Ovary (tissue), 7 donors: ENCODE measurements at regions not wholly inside any gene's neighbourhood (a gene's known extent, or its start where the extent isn't known, plus 50 kb on each side); places are given as distances from the start of the nearest gene placed in this dataset.

Experiments used
- DNase-seq, 5 donors: peaks; one replicate each; pipeline ENCODE4 v3.0.0-alpha.2; 2019 to 2020
- H3K27ac ChIP-seq, 2 donors: fragments of 200-600 bp; one replicate each; pipeline versions ENCODE4 v1.5.1 to v1.8.0; 2019 to 2022
- H3K27me3 ChIP-seq: fragments of 200-600 bp; one replicate; pipeline ENCODE4 v1.8.0; 2022
- H3K36me3 ChIP-seq: fragments of 200-600 bp; sonication (generic); one replicate; pipeline ENCODE4 v1.5.1; 2019
- H3K4me1 ChIP-seq: one replicate; pipeline ENCODE4 v1.8.1; 2013; ENCODE audit warnings: mild to moderate bottlenecking, moderate library complexity; ENCODE audit not compliant: insufficient read depth
- H3K4me3 ChIP-seq: fragments of 200-600 bp; sonication (generic); one replicate; pipeline ENCODE4 v1.5.1; 2017
- H3K9me3 ChIP-seq, 2 donors: fragments of 200-600 bp in 1 of 2; sonication (generic) in 1 of 2; one replicate each; pipeline versions ENCODE4 v1.5.1 to v1.8.1; 2013 to 2019; ENCODE audit warnings: mild to moderate bottlenecking in 1 of 2, moderate library complexity in 1 of 2
- EP300 ChIP-seq: sonication (generic); formaldehyde crosslinking; IDR thresholded peaks from one replicate; pipeline ENCODE4 v1.6.1; 2017; ENCODE audit warnings: antibody characterized with exemption
- POLR2A ChIP-seq: fragments of 450-650 bp; IDR thresholded peaks from one replicate; pipeline ENCODE4 v1.6.1; 2017; ENCODE audit warnings: antibody characterized with exemption, mild to moderate bottlenecking, moderate library complexity
- WGBS, 3 donors: extraction: QIAGEN DNeasy Blood & Tissue Kit in 1 of 3; methylation state at CpG; one replicate each; pipeline versions ENCODE4 v1.1.5 to v1.1.7; 2013 to 2017; 5-methylcytosine and 5-hydroxymethylcytosine counted together
- intact Hi-C, 4 donors: fragments of 100-400 bp; cut with DNase I; formaldehyde crosslinking; loops; one replicate each; pipeline versions ENCODE4 v1.11.0 to v1.15.1; 2022 to 2023
- TF ChIP-seq, protein P1 (sequence below), 3 donors: fragments of 450-650 bp in 2 of 3; fragments of 200-600 bp in 1 of 3; IDR thresholded peaks; one replicate each; pipeline versions ENCODE4 v1.5.1 to v1.8.0; 2016 to 2022; ENCODE audit warnings: antibody characterized with exemption in 3 of 3, mild to moderate bottlenecking in 1 of 3
- donor health status: DM: no; HTN: no; CAD: no; lungs with moderate emphysema.
- donor health status: DM: no; HTN: no; CAD: no.
- donor health status: Bipolar disorder and iron deficiency.
- donor health status: DM: no; HTN: no; CAD: no.
- donor health status: DM: yes; HTN: yes; CAD: no.

GRCh38 chr17:13806092-13806491 is 204.4 kb upstream of the HS3ST3A1 start:
- H3K9me3 ChIP-seq, result no peaks in the 10 kb centered on the region
- TF ChIP-seq EP300 (no peak), POLR2A (no peak)
- TF ChIP-seq, protein P1, sequence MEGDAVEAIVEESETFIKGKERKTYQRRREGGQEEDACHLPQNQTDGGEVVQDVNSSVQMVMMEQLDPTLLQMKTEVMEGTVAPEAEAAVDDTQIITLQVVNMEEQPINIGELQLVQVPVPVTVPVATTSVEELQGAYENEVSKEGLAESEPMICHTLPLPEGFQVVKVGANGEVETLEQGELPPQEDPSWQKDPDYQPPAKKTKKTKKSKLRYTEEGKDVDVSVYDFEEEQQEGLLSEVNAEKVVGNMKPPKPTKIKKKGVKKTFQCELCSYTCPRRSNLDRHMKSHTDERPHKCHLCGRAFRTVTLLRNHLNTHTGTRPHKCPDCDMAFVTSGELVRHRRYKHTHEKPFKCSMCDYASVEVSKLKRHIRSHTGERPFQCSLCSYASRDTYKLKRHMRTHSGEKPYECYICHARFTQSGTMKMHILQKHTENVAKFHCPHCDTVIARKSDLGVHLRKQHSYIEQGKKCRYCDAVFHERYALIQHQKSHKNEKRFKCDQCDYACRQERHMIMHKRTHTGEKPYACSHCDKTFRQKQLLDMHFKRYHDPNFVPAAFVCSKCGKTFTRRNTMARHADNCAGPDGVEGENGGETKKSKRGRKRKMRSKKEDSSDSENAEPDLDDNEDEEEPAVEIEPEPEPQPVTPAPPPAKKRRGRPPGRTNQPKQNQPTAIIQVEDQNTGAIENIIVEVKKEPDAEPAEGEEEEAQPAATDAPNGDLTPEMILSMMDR (IDR thresholded peaks at IDR 0.05), result no peak
- DNase-seq, result no peak
- H3K36me3 ChIP-seq, result no peaks in the 10 kb centered on the region
- H3K27ac ChIP-seq, result no peak overlapping the region
- H3K4me3 ChIP-seq, result no peak overlapping the region
- no peaks in the 10 kb centered on the region for H3K4me1 ChIP-seq
- 59 to 68% (median 66%) methylated on average over 5 of the region's 5 CpGs for WGBS, 3 donors
- no peaks in the 10 kb centered on the region for H3K27me3 ChIP-seq
- intact Hi-C loops, result loop anchor here in 1 of 4 donors (10.0 kb wide), 1 partner anchor 211 kb away; no protein-coding TSS in a partner anchor

GRCh38 chr17:13807103-13807502 is 205.4 kb upstream of the HS3ST3A1 start:
- Histone ChIP-seq H3K4me1 (no peaks in the 10 kb centered on the region), H3K9me3 (no peaks in the 10 kb centered on the region), H3K36me3 (no peaks in the 10 kb centered on the region), H3K4me3 (no peak overlapping the region), H3K27me3 (no peaks in the 10 kb centered on the region), H3K27ac (no peak overlapping the region)
- TF ChIP-seq, protein P1 (IDR thresholded peaks at IDR 0.05), result no peak
- no peak for TF ChIP-seq EP300
- no peak for TF ChIP-seq POLR2A
- DNase-seq, result no peak
- intact Hi-C loops, result loop anchor here in 1 of 4 donors (10.0 kb wide), 1 partner anchor 212 kb away; no protein-coding TSS in a partner anchor
- 93 to 94% (median 93%) methylated on average over 3 of the region's 3 CpGs for WGBS, 3 donors

GRCh38 chr17:13812350-13812749 is 210.6 kb upstream of the HS3ST3A1 start:
- no peaks in the 10 kb centered on the region for H3K36me3 ChIP-seq
- H3K4me1 ChIP-seq, result peaks cover 6% of the 10 kb centered on the region
- WGBS, 3 donors, result 10 to 37% (median 12%) methylated on average over 2 of the region's 2 CpGs
- no peaks in the 10 kb centered on the region for H3K9me3 ChIP-seq
- no peak overlapping the region for H3K4me3 ChIP-seq
- DNase-seq, result no peak
- intact Hi-C loops, result no loop called here
- no peaks in the 10 kb centered on the region for H3K27me3 ChIP-seq
- no peak overlapping the region for H3K27ac ChIP-seq
- TF ChIP-seq POLR2A (no peak), EP300 (no peak)
- TF ChIP-seq, protein P1 (IDR thresholded peaks at IDR 0.05), result no peak

DNA sequence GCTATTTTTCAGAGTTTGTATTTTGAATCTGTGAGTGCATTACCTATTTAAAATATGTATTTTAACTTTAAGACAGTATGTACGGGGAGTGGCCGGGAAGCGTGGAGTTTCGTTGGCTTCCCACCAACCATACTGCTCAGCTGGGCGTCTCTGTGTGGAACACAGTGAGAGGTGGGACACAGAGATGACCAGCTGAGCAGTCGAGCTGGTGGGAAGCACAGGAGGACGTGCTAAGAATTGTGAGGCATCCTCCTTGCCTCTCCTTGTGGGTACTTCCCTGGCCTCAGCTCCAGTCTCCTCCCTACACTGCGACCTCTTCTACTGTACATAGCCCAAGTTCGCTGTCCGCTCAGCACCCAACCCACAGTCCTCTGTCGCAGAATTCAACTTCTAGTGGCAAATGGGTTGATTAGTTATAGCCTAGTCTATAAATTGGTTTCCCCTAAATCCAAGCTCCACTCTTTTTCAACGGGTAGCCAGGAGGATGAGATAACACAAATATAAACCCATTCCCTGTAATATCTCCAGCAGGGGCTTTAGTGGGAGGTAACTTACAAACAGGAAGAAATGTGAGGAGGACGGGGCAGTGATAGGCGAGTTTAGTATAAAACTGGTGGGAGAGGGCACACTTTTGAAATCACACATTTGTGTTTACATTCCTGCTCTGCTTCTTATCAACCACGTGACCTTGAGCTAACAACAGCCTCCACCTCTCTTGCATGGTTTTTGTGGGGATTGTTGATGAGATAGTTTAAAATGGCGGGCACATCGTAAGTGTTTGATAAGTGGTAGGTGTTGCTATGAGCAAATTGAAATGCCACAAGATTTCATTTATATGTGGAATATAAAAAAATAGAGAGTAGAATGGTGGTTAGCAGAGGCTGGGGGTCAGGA is 211.9 kb upstream of the HS3ST3A1 start:
- intact Hi-C loops, result no loop called here
- DNase-seq, result peak in 3 of 5 donors; percentile 9 to 20 (median 13)
- no peaks in the 10 kb centered on the region for H3K27me3 ChIP-seq
- TF ChIP-seq, protein P1 (IDR thresholded peaks at IDR 0.05), result no peak
- TF ChIP-seq POLR2A, result no peak
- no peak for TF ChIP-seq EP300
- no peak overlapping the region for H3K27ac ChIP-seq
- H3K9me3 ChIP-seq, result no peaks in the 10 kb centered on the region
- no peaks in the 10 kb centered on the region for H3K36me3 ChIP-seq
- H3K4me3 ChIP-seq, result no peak overlapping the region
- 31 to 51% (median 37%) methylated on average over 17 of the region's 17 CpGs for WGBS, 3 donors
- peaks cover 6% of the 10 kb centered on the region for H3K4me1 ChIP-seq
